K562 (cell line): ENCODE measurements at regions not wholly inside any gene's neighbourhood (a gene's known extent, or its start where the extent isn't known, plus 50 kb on each side); places are given as distances from the start of the nearest gene placed in this dataset.

Experiments
- BDP1 ChIP-seq: IDR thresholded peaks from 3 replicates; pipeline ENCODE4 v1.6.1; 2011; ENCODE audit not compliant: insufficient read length, insufficient read depth
- GTF2F1 ChIP-seq: IDR thresholded peaks from 2 replicates; pipeline ENCODE4 v1.6.1; 2011; ENCODE audit warnings: low read depth, low read length, improper control_type of control experiment
- HMG20A ChIP-seq: fragments of 450-650 bp; formaldehyde crosslinking; conservative IDR thresholded peaks from 2 replicates; pipeline ENCODE4 v1.4.0; 2020; ENCODE audit warnings: mild to moderate bottlenecking, mixed read lengths
- PHF20 ChIP-seq: fragments of 450-650 bp; IDR thresholded peaks from 2 replicates; pipeline ENCODE4 v1.6.1; 2018; ENCODE audit not compliant: partially characterized antibody
- SMC3 ChIP-seq: conservative IDR thresholded peaks from 2 replicates; pipeline ENCODE4 v1.6.1; 2011; ENCODE audit warnings: low read depth, low read length, improper control_type of control experiment; ENCODE audit not compliant: insufficient read depth
- TF ChIP-seq, protein P1 (sequence below), 3 experiments: IDR thresholded peaks in 2 of 3; conservative IDR thresholded peaks in 1 of 3; 2 replicates each; pipeline ENCODE4 v1.5.1; 2011 to 2012; ENCODE audit warnings: low read length in 3 of 3, mild to moderate bottlenecking in 3 of 3, control low read depth in 2 of 3, improper control_type of control experiment in 1 of 3, inconsistent platforms in 1 of 3, low read depth in 1 of 3, mixed read lengths in 1 of 3, moderate library complexity in 1 of 3; ENCODE audit not compliant: insufficient read depth in 2 of 3
- TF ChIP-seq, protein P2 (sequence below): fragments of 450-650 bp; formaldehyde crosslinking; IDR thresholded peaks from 2 replicates; pipeline ENCODE4 v1.4.0; 2020; ENCODE audit warnings: mild to moderate bottlenecking, moderate library complexity
- TF ChIP-seq, protein P3 (sequence below): fragments of 450-650 bp; IDR thresholded peaks from 2 replicates; pipeline ENCODE4 v1.6.1; 2017; ENCODE audit warnings: mild to moderate bottlenecking, moderate library complexity

DNA sequence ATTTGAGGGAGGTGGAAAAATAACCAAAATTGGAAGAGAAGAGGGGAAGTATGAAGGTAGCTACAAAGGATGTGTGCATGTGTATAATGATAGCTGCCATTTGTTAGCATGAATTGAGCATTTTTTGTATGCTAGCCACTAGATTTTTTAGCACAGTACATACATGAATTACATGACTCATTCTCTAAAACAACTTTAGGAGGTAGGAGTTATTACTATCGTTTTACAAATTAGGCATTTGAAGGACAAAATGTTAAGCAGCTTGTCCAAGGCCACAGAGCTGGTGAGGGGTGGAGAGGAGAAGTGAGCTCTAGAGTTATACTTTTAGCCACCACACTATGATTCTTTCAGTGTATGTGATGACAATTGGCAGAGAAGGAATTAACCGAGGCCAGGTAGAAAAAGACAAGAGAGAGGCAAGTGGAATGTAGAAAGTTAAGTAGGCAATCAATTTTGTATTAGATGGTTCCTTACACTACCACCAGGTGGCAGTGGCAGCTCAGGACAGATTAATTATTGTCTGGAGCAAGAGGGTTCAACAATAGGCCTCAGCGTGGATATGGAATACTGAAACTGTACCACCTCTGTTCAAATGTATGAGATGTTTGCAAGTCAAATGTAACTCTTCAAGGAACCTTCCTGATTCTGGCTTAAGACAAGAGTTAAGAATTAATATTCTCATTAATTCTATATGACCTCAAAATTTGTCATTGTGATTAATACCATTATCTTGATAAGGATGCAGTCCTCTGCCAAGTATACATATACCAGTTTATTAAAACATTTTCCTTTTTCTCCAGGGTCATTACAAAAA lies 128.0 kb downstream of the MBL2 start:
- 0 out of 2 replicates have a peak, but pooled peaks have one; percentile 20 for TF ChIP-seq SMC3
- TF ChIP-seq HMG20A (CRISPR knock-in tag) = no peak
- no peak for TF ChIP-seq PHF20
- TF ChIP-seq, protein P1, sequence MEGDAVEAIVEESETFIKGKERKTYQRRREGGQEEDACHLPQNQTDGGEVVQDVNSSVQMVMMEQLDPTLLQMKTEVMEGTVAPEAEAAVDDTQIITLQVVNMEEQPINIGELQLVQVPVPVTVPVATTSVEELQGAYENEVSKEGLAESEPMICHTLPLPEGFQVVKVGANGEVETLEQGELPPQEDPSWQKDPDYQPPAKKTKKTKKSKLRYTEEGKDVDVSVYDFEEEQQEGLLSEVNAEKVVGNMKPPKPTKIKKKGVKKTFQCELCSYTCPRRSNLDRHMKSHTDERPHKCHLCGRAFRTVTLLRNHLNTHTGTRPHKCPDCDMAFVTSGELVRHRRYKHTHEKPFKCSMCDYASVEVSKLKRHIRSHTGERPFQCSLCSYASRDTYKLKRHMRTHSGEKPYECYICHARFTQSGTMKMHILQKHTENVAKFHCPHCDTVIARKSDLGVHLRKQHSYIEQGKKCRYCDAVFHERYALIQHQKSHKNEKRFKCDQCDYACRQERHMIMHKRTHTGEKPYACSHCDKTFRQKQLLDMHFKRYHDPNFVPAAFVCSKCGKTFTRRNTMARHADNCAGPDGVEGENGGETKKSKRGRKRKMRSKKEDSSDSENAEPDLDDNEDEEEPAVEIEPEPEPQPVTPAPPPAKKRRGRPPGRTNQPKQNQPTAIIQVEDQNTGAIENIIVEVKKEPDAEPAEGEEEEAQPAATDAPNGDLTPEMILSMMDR (IDR thresholded peaks at IDR 0.05 in 2 of 3, conservative IDR thresholded peaks at IDR 0.05 in 1 of 3; ENCODE audit: insufficient read depth in 2 of 3, low read depth in 1 of 3, low read length in 3 of 3) = peak; percentile 14 to 48 (median 47); a peak in 3 of 6 replicates
- no peak for TF ChIP-seq BDP1
- TF ChIP-seq GTF2F1 = no peak
- TF ChIP-seq, protein P2, sequence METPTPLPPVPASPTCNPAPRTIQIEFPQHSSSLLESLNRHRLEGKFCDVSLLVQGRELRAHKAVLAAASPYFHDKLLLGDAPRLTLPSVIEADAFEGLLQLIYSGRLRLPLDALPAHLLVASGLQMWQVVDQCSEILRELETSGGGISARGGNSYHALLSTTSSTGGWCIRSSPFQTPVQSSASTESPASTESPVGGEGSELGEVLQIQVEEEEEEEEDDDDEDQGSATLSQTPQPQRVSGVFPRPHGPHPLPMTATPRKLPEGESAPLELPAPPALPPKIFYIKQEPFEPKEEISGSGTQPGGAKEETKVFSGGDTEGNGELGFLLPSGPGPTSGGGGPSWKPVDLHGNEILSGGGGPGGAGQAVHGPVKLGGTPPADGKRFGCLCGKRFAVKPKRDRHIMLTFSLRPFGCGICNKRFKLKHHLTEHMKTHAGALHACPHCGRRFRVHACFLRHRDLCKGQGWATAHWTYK (CRISPR knock-in tag) = no peak
- TF ChIP-seq, protein P3, sequence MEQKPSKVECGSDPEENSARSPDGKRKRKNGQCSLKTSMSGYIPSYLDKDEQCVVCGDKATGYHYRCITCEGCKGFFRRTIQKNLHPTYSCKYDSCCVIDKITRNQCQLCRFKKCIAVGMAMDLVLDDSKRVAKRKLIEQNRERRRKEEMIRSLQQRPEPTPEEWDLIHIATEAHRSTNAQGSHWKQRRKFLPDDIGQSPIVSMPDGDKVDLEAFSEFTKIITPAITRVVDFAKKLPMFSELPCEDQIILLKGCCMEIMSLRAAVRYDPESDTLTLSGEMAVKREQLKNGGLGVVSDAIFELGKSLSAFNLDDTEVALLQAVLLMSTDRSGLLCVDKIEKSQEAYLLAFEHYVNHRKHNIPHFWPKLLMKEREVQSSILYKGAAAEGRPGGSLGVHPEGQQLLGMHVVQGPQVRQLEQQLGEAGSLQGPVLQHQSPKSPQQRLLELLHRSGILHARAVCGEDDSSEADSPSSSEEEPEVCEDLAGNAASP = no peak
